ENCODE measurements at regions not wholly inside any gene's neighbourhood (a gene's known extent, or its start where the extent isn't known, plus 50 kb on each side); places are given as distances from the start of the nearest gene placed in this dataset.

- Histone ChIP-seq H3K9me3 (no peaks in the 10 kb centered on the region), H3K36me3 (no peaks in the 10 kb centered on the region), H3K27ac (no peak overlapping the region), H3K27me3 (replicated peaks; ENCODE audit: insufficient read depth) (no peaks in the 10 kb centered on the region), H3K4me3 (no peak overlapping the region), H3K4me1 (replicated peaks) (no peaks in the 10 kb centered on the region)
- DNase-seq (ENCODE audit: low spot score): no peak
- intact Hi-C loops (cut with DNase I): no loop called here
- 76% methylated on average over 3 of the region's 3 CpGs for WGBS
- TF ChIP-seq POLR2A (IDR thresholded peaks at IDR 0.05): no peak
- TF ChIP-seq CTCF (IDR thresholded peaks at IDR 0.05): no peak
- TF ChIP-seq POLR2AphosphoS5 (IDR thresholded peaks at IDR 0.05): no peak
These were observed 364.8 kb downstream of the BMP4 start for GRCh38 chr14:53591816-53592215.

- Histone ChIP-seq H3K27me3 (replicated peaks; ENCODE audit: insufficient read depth) (no peaks in the 10 kb centered on the region), H3K4me3 (no peak overlapping the region), H3K36me3 (no peaks in the 10 kb centered on the region), H3K27ac (no peak overlapping the region), H3K4me1 (replicated peaks) (no peaks in the 10 kb centered on the region), H3K9me3 (no peaks in the 10 kb centered on the region)
- DNase-seq (ENCODE audit: low spot score): no peak
- intact Hi-C loops (cut with DNase I): no loop called here
- WGBS: 55% methylated on average over 1 of the region's 1 CpG
- no peak for TF ChIP-seq POLR2A (IDR thresholded peaks at IDR 0.05)
- no peak for TF ChIP-seq POLR2AphosphoS5 (IDR thresholded peaks at IDR 0.05)
- no peak for TF ChIP-seq CTCF (IDR thresholded peaks at IDR 0.05)
These were observed 375.1 kb downstream of the BMP4 start for GRCh38 chr14:53581504-53581903.

GRCh38 chr14:53571641-53572328, 384.8 kb downstream of the BMP4 start:
- intact Hi-C loops (cut with DNase I): no loop called here
- WGBS: 22% methylated on average over 5 of the region's 5 CpGs
- H3K27ac ChIP-seq: no peak overlapping the region
- no peaks in the 10 kb centered on the region for H3K27me3 ChIP-seq (replicated peaks; ENCODE audit: insufficient read depth)
- no peaks in the 10 kb centered on the region for H3K36me3 ChIP-seq
- no peaks in the 10 kb centered on the region for H3K4me1 ChIP-seq (replicated peaks)
- DNase-seq (ENCODE audit: low spot score): no peak
- H3K4me3 ChIP-seq: no peak overlapping the region
- TF ChIP-seq CTCF (IDR thresholded peaks at IDR 0.05): no peak
- TF ChIP-seq POLR2AphosphoS5 (IDR thresholded peaks at IDR 0.05): no peak
- TF ChIP-seq POLR2A (IDR thresholded peaks at IDR 0.05): no peak
- no peaks in the 10 kb centered on the region for H3K9me3 ChIP-seq

GRCh38 chr14:53570411-53571387, 385.9 kb downstream of the BMP4 start:
- H3K9me3 ChIP-seq: no peaks in the 10 kb centered on the region
- H3K27ac ChIP-seq: no peak overlapping the region
- H3K36me3 ChIP-seq: no peaks in the 10 kb centered on the region
- no peaks in the 10 kb centered on the region for H3K4me1 ChIP-seq (replicated peaks)
- 76% methylated on average over 9 of the region's 9 CpGs for WGBS
- intact Hi-C loops (cut with DNase I): no loop called here
- H3K4me3 ChIP-seq: no peak overlapping the region
- TF ChIP-seq CTCF (IDR thresholded peaks at IDR 0.05) (no peak), POLR2A (IDR thresholded peaks at IDR 0.05) (no peak), POLR2AphosphoS5 (IDR thresholded peaks at IDR 0.05) (no peak)
- H3K27me3 ChIP-seq (replicated peaks; ENCODE audit: insufficient read depth): no peaks in the 10 kb centered on the region
- no peak for DNase-seq (ENCODE audit: low spot score)
